ENCODE measurements at regions not wholly inside any gene's neighbourhood (a gene's known extent, or its start where the extent isn't known, plus 50 kb on each side); places are given as distances from the start of the nearest gene placed in this dataset.
"Not testable (repeated sequence)": the region's sequence is repeated elsewhere in the genome, so short reads cannot be mapped to it uniquely, and the experiment has no call there.

DNA sequence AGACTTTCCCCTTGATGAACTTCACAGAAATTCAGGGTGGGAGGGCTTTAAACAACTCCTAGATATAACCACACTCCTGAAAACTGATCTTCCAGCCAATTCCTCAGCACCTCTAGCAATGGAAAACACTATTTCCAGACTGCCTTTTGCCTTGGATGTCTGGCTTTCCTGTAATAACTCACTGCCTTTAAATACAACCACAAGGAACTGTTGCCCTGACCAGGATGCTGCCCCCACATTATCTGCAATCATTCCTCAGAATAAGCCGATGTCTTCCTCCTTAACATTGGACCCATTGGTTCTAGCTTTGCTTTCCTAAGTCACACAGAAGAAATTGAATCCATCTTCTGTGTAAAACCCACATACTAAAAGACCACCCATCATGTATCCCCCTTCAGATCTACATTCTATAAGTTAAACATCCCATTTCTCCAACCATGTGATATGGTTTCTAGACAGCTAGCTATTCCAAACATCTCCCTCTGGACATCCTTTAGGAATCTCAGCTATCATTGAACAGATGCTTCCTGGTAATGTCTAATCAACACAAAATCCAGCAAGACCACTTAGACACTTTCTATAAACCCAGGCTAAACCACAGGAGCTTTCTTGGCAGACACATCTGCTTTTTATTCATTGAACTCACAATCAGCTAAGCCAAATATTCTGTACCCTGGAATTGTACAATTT, 95.9 kb upstream of the KCNQ5 start:
- in situ Hi-C loops (cut with HindIII; ENCODE audit: low pct_unique_long_range_greater_than_20kb, low sequenced_read_pairs): no loop called here
- no peak for DNase-seq (ENCODE audit: low read depth)

GRCh38 chr6:72530152-72530551, 91.7 kb upstream of the KCNQ5 start:
- DNase-seq (ENCODE audit: low read depth): no peak
- in situ Hi-C loops (cut with HindIII; ENCODE audit: low pct_unique_long_range_greater_than_20kb, low sequenced_read_pairs): no loop called here

DNA sequence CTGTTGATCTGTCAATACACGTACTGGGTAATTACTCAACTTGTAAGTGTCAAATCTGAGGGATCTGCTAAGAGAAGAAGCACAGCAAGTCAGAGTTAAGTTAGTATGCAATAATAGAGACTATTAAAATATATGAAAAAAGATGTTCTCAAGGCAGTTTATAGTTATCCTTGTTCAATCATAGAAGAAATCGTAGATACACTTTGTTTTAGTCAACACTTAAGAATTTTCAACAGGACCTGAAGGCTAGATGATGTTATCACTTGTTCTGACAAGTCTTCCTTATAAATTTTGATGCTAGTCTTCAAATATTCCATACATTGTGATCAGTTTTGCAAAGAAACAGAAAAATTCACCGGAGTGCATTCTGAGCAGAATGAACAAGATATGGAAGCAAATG, 91.1 kb upstream of the KCNQ5 start:
- in situ Hi-C loops (cut with HindIII; ENCODE audit: low pct_unique_long_range_greater_than_20kb, low sequenced_read_pairs): no loop called here
- no peak for DNase-seq (ENCODE audit: low read depth)

DNA sequence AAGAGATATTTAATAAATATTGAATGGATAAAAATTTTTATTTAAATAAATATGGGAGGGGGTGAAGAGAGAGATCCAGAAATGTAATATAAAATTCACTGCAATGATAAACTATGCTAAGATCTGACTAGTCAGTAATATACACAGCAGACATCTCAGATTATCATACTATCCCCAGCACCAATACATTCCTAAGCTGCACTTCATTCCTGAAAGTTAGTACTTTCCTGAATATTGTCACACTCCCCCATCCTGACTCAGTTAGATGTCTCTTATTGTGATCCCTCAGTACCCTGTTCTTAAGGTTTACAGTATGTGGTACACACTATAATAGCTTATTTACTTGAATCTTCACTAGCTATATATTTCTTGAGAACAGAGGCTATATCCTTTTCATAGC, 88.3 kb upstream of the KCNQ5 start:
- no peak for DNase-seq (ENCODE audit: low read depth)
- in situ Hi-C loops (cut with HindIII; ENCODE audit: low pct_unique_long_range_greater_than_20kb, low sequenced_read_pairs): no loop called here

DNA sequence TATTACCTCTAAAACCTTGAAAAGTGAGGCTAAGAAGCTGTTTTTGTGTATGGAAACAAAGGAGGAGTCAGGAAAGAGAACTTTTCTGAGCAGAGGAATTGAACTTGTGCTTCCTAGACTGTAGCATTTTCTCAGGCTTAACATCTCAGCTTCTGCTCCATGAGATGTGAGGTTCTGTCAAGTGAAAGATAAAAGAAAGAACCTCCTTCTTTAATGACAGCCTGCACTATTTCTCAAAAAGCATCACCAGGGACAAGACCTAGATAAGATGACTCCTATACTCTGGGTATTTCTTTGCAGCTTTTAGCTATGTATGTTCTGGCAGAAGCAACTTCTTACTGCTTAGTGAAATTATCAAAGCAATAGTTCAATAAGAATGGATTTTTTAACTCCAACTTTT, 87.6 kb upstream of the KCNQ5 start:
- no peak for DNase-seq (ENCODE audit: low read depth)
- in situ Hi-C loops (cut with HindIII; ENCODE audit: low pct_unique_long_range_greater_than_20kb, low sequenced_read_pairs): no loop called here

DNA sequence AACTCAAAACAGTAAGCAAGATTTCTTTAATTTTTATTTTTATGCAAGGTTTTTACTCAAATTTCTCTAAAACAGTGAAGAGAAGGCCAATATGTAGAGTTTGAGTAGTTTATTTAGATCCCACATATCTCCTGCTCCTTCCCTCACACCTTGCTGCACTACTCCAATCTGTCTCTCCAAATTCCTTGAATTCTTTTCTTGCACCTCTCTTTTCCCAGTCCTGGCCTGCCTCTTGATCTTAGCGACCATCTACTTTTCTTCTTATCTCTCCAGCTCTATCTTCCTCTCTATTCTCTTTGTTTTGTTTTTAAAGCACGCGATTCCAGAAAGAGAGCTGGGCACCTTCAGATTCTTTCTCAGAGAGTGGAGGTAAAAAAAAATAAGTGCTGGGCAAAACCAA, 86.7 kb upstream of the KCNQ5 start:
- in situ Hi-C loops (cut with HindIII; ENCODE audit: low pct_unique_long_range_greater_than_20kb, low sequenced_read_pairs): no loop called here
- DNase-seq (ENCODE audit: low read depth): no peak

DNA sequence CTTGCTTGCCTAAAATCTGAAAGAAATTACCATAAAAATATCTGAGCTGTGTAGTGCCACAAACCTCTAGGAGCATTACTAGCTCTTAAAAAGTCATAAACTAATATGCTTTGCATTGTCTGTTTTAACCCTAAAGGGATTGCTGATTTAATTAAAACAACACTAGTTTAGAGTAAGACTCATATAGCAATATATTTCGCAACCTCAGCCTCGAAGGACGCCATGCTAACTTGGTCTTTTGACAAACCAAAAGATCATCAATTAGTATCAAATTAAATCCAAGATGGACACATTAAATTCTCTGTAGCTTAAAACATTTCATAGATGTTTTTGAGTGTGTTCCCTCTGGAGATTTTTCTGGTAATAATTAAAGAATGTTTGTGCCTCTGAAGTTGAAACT, 74.8 kb upstream of the KCNQ5 start:
- in situ Hi-C loops (cut with HindIII; ENCODE audit: low pct_unique_long_range_greater_than_20kb, low sequenced_read_pairs): no loop called here

GRCh38 chr6:72551470-72551869, 70.4 kb upstream of the KCNQ5 start:
- DNase-seq (ENCODE audit: low read depth): no peak
- in situ Hi-C loops (cut with HindIII; ENCODE audit: low pct_unique_long_range_greater_than_20kb, low sequenced_read_pairs): no loop called here

More for the DNA sequence above, 74.8 kb upstream of the KCNQ5 start:
- no peak for DNase-seq (ENCODE audit: low read depth)

- no peak for DNase-seq (ENCODE audit: low read depth)
- in situ Hi-C loops (cut with HindIII; ENCODE audit: low pct_unique_long_range_greater_than_20kb, low sequenced_read_pairs): no loop called here
Observed at GRCh38 chr6:72552938-72553337, 68.9 kb upstream of the KCNQ5 start.

- in situ Hi-C loops (cut with HindIII; ENCODE audit: low pct_unique_long_range_greater_than_20kb, low sequenced_read_pairs): no loop called here
- peak; percentile 26 for DNase-seq (ENCODE audit: low read depth)
Observed at GRCh38 chr6:72553531-72554511, 68.0 kb upstream of the KCNQ5 start.

- in situ Hi-C loops (cut with HindIII; ENCODE audit: low pct_unique_long_range_greater_than_20kb, low sequenced_read_pairs): no loop called here
- peak; percentile 10 for DNase-seq (ENCODE audit: low read depth)
Observed at GRCh38 chr6:72554761-72555221, 67.1 kb upstream of the KCNQ5 start.

DNA sequence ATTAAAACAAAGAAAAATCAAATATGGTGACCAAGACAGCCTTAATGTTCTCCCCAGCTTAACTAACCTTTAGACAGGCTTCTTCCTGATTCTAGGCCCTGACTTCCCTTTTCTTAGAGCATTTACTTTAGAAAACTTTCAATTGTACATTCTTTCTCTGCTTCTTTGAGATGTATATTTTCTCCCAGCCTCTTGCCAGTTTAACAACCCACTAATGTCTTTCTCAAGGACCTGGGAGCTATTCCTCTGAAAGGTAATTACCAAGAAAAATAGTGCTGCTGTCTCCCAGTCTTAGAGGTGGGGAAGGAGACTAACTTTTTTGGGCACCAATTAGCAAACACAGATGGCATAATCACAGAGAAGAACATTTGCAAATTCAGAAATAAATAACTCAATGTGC, 62.8 kb upstream of the KCNQ5 start:
- in situ Hi-C loops (cut with HindIII; ENCODE audit: low pct_unique_long_range_greater_than_20kb, low sequenced_read_pairs): no loop called here
- no peak for DNase-seq (ENCODE audit: low read depth)

DNA sequence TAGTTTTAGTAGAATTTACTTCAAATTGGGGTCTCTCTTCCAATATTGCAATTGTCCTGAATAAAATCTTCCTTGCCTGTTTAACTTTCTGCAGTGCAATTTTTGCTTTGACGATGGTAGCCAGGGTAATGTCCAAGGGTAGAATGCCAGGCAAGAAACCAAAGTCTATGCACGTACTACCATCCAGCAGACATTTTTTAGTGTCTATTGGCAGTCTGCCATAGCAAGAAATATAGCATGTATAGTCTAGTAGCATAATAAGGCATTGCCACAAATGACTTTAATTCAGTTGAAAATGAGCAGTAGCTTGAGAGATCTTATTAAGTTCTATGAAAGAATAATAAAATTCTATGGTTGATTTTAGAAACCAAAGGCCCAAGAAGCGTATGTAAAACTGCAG, 62.3 kb upstream of the KCNQ5 start:
- in situ Hi-C loops (cut with HindIII; ENCODE audit: low pct_unique_long_range_greater_than_20kb, low sequenced_read_pairs): no loop called here
- DNase-seq (ENCODE audit: low read depth): no peak

GRCh38 chr6:72560721-72561593, 60.9 kb upstream of the KCNQ5 start:
- in situ Hi-C loops (cut with HindIII; ENCODE audit: low pct_unique_long_range_greater_than_20kb, low sequenced_read_pairs): no loop called here
- no peak for DNase-seq (ENCODE audit: low read depth)

GRCh38 chr6:72561629-72562028, 60.2 kb upstream of the KCNQ5 start:
- in situ Hi-C loops (cut with HindIII; ENCODE audit: low pct_unique_long_range_greater_than_20kb, low sequenced_read_pairs): no loop called here
- no peak for DNase-seq (ENCODE audit: low read depth)

- DNase-seq (ENCODE audit: low read depth): no peak
Observed at GRCh38 chr6:72564231-72564630, 57.6 kb upstream of the KCNQ5 start.

DNA sequence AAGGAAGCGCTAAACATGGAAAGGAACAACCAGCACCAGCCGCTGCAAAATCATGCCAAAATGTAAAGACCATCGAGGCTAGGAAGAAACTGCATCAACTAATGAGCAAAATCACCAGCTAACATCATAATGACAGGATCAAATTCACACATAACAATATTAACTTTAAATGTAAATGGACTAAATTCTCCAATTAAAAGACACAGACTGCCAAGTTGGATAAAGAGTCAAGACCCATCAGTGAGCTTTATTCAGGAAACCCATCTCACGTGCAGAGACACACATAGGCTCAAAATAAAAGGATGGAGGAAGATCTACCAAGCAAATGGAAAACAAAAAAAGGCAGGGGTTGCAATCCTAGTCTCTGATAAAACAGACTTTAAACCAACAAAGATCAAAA, 49.9 kb upstream of the KCNQ5 start:
- in situ Hi-C loops (cut with HindIII; ENCODE audit: low pct_unique_long_range_greater_than_20kb, low sequenced_read_pairs); DNase-seq (ENCODE audit: low read depth): not testable (repeated sequence)

More at GRCh38 chr6:72564231-72564630, 57.6 kb upstream of the KCNQ5 start:
- in situ Hi-C loops (cut with HindIII; ENCODE audit: low pct_unique_long_range_greater_than_20kb, low sequenced_read_pairs): no loop called here

All from Caki2 (cell line).